Gastrocnemius medialis (tissue), 4 donors: ENCODE measurements at regions not wholly inside any gene's neighbourhood (a gene's known extent, or its start where the extent isn't known, plus 50 kb on each side); places are given as distances from the start of the nearest gene placed in this dataset.

Experiments used
- POLR2A ChIP-seq, 2 donors: fragments of 450-650 bp; IDR thresholded peaks; one replicate each; pipeline ENCODE4 v1.6.1; 2017; ENCODE audit warnings: antibody characterized with exemption in 2 of 2, mild to moderate bottlenecking in 2 of 2, moderate library complexity in 2 of 2
- TF ChIP-seq, protein P1 (sequence below), 5 experiments: fragments of 450-650 bp in 3 of 5; fragments of 200-600 bp in 2 of 5; sonication (generic) in 2 of 5; IDR thresholded peaks in 4 of 5; conservative IDR thresholded peaks in 1 of 5; 1 replicate in 4 of 5; 2 replicates in 1 of 5; pipeline ENCODE4 v1.5.1; 2016 to 2019; ENCODE audit warnings: antibody characterized with exemption in 5 of 5, mild to moderate bottlenecking in 3 of 5, moderate library complexity in 3 of 5

DNA sequence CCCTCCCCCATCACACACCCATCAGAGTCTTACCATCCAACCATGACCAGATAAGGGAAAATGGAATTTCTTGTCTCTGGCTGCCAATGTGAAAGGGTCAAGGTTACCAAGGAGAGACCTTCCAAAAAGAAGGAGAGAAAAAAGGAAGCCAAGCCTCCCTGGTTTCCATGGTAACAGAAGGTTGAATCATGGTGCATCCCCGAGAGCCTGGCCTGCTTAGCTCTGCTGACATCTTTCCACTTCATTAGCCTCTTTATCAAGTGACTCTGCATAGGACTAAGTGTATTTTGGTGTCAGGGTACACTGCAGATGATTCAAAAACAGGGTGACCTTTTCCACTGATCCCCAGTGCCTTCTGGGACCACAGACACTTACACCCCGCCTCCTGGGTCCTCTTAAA lies 225.7 kb upstream of the PPP2R3A start:
- TF ChIP-seq, protein P1, sequence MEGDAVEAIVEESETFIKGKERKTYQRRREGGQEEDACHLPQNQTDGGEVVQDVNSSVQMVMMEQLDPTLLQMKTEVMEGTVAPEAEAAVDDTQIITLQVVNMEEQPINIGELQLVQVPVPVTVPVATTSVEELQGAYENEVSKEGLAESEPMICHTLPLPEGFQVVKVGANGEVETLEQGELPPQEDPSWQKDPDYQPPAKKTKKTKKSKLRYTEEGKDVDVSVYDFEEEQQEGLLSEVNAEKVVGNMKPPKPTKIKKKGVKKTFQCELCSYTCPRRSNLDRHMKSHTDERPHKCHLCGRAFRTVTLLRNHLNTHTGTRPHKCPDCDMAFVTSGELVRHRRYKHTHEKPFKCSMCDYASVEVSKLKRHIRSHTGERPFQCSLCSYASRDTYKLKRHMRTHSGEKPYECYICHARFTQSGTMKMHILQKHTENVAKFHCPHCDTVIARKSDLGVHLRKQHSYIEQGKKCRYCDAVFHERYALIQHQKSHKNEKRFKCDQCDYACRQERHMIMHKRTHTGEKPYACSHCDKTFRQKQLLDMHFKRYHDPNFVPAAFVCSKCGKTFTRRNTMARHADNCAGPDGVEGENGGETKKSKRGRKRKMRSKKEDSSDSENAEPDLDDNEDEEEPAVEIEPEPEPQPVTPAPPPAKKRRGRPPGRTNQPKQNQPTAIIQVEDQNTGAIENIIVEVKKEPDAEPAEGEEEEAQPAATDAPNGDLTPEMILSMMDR (IDR thresholded peaks at IDR 0.05 in 4 of 5, conservative IDR thresholded peaks at IDR 0.05 in 1 of 5): no peak
- TF ChIP-seq POLR2A (IDR thresholded peaks at IDR 0.05): no peak
